Karpas-422 (cell line): ENCODE measurements at regions not wholly inside any gene's neighbourhood (a gene's known extent, or its start where the extent isn't known, plus 50 kb on each side); places are given as distances from the start of the nearest gene placed in this dataset.

Experiments
- DNase-seq: peaks from one replicate; pipeline ENCODE4 v3.0.0-alpha.2; 2015
- H2AFZ ChIP-seq: fragments of 200-600 bp; sonication (generic); 2 replicates; pipeline ENCODE4 v1.6.1; 2014; ENCODE audit warnings: antibody characterized with exemption, low read length, mixed read lengths
- H3K27ac ChIP-seq: fragments of 200-600 bp; sonication (generic); 2 replicates; pipeline ENCODE4 v1.5.1; 2014; ENCODE audit warnings: mild to moderate bottlenecking, low read length, moderate library complexity
- H3K27me3 ChIP-seq: fragments of 200-600 bp; sonication (generic); 2 replicates; pipeline ENCODE4 v1.6.1; 2014; ENCODE audit warnings: low read length, mixed read lengths
- H3K36me3 ChIP-seq: fragments of 200-600 bp; sonication (generic); 2 replicates; pipeline ENCODE4 v1.6.1; 2014; ENCODE audit warnings: low read length, mixed read lengths; ENCODE audit not compliant: insufficient read depth
- H3K4me1 ChIP-seq: fragments of 200-600 bp; sonication (generic); 2 replicates; pipeline ENCODE4 v1.6.1; 2014; ENCODE audit warnings: mild to moderate bottlenecking, low read length, mixed read lengths
- H3K4me2 ChIP-seq: fragments of 200-600 bp; sonication (generic); 2 replicates; pipeline ENCODE4 v1.6.1; 2014; ENCODE audit warnings: low read length, low read depth, mild to moderate bottlenecking; ENCODE audit not compliant: poor library complexity, severe bottlenecking
- H3K4me3 ChIP-seq: fragments of 200-600 bp; sonication (generic); 2 replicates; pipeline ENCODE4 v1.5.1; 2014; ENCODE audit warnings: mild to moderate bottlenecking, antibody characterized with exemption, low read length, mixed read lengths
- H3K79me2 ChIP-seq: fragments of 200-600 bp; sonication (generic); 2 replicates; pipeline ENCODE4 v1.6.1; 2014; ENCODE audit warnings: mild to moderate bottlenecking, low read length, mixed read lengths
- H3K9ac ChIP-seq: fragments of 200-600 bp; sonication (generic); 2 replicates; pipeline ENCODE4 v1.6.0; 2014; ENCODE audit warnings: low read length
- H3K9me2 ChIP-seq: fragments of 200-600 bp; sonication (generic), shearing (Covaris generic); replicated peaks from 2 replicates; pipeline ENCODE4 v1.6.0; 2014; ENCODE audit warnings: mild to moderate bottlenecking, low read length, moderate library complexity; ENCODE audit not compliant: insufficient read depth
- H3K9me3 ChIP-seq: fragments of 300-700, 200-600 bp; sonication (generic); 2 replicates; pipeline ENCODE4 v1.6.1; 2014; ENCODE audit warnings: low read length, mixed read lengths
- H4K20me1 ChIP-seq: fragments of 200-600 bp; sonication (generic); 2 replicates; pipeline ENCODE4 v1.6.1; 2014; ENCODE audit warnings: mild to moderate bottlenecking, antibody characterized with exemption, low read length, low read depth; ENCODE audit not compliant: insufficient read depth

- H3K9me2 ChIP-seq: no peaks in the 10 kb centered on the region
- no peak overlapping the region for H3K27ac ChIP-seq
- no peak for DNase-seq
Measured at GRCh38 chr10:62993121-62993520, 140.0 kb upstream of the NRBF2 start.

GRCh38 chr10:62992145-62992721, 140.9 kb upstream of the NRBF2 start:
- Histone ChIP-seq H3K4me1 (no peaks in the 10 kb centered on the region), H3K36me3 (no peaks in the 10 kb centered on the region), H3K9me3 (no peaks in the 10 kb centered on the region), H2AFZ (no peak overlapping the region), H3K4me2 (no peak overlapping the region), H3K9ac (no peak overlapping the region), H3K79me2 (no peaks in the 10 kb centered on the region), H3K4me3 (no peak overlapping the region), H4K20me1 (no peaks in the 10 kb centered on the region), H3K27ac (no peak overlapping the region), H3K27me3 (no peaks in the 10 kb centered on the region), H3K9me2 (no peaks in the 10 kb centered on the region)
- DNase-seq: no peak

More at GRCh38 chr10:62993121-62993520, 140.0 kb upstream of the NRBF2 start:
- Histone ChIP-seq H4K20me1 (no peaks in the 10 kb centered on the region), H2AFZ (no peak overlapping the region), H3K79me2 (no peaks in the 10 kb centered on the region), H3K4me1 (no peaks in the 10 kb centered on the region), H3K36me3 (no peaks in the 10 kb centered on the region), H3K9ac (no peak overlapping the region), H3K9me3 (no peaks in the 10 kb centered on the region), H3K4me3 (no peak overlapping the region), H3K27me3 (no peaks in the 10 kb centered on the region), H3K4me2 (no peak overlapping the region)

- Histone ChIP-seq H3K4me3 (no peak overlapping the region), H4K20me1 (no peaks in the 10 kb centered on the region), H3K4me1 (no peaks in the 10 kb centered on the region), H3K27ac (no peak overlapping the region), H3K36me3 (no peaks in the 10 kb centered on the region), H3K9me2 (no peaks in the 10 kb centered on the region), H3K79me2 (no peaks in the 10 kb centered on the region), H3K4me2 (no peak overlapping the region), H3K9ac (no peak overlapping the region), H3K9me3 (no peaks in the 10 kb centered on the region), H2AFZ (no peak overlapping the region), H3K27me3 (no peaks in the 10 kb centered on the region)
- DNase-seq: no peak
Measured at GRCh38 chr10:62990126-62990525, 143.0 kb upstream of the NRBF2 start.

- H3K9ac ChIP-seq: no peak overlapping the region
- no peaks in the 10 kb centered on the region for H4K20me1 ChIP-seq
- no peaks in the 10 kb centered on the region for H3K27me3 ChIP-seq
- no peaks in the 10 kb centered on the region for H3K9me2 ChIP-seq
- H3K27ac ChIP-seq: no peak overlapping the region
- H3K4me1 ChIP-seq: no peaks in the 10 kb centered on the region
- no peaks in the 10 kb centered on the region for H3K36me3 ChIP-seq
- no peaks in the 10 kb centered on the region for H3K9me3 ChIP-seq
- no peak overlapping the region for H3K4me2 ChIP-seq
- H3K4me3 ChIP-seq: no peak overlapping the region
- H2AFZ ChIP-seq: no peak overlapping the region
- no peaks in the 10 kb centered on the region for H3K79me2 ChIP-seq
- no peak for DNase-seq
Measured at GRCh38 chr10:62985807-62986600, 147.1 kb upstream of the NRBF2 start.

- Histone ChIP-seq H3K36me3 (no peaks in the 10 kb centered on the region), H2AFZ (no peak overlapping the region), H3K4me2 (no peak overlapping the region), H3K79me2 (no peaks in the 10 kb centered on the region), H3K4me3 (no peak overlapping the region), H3K9me3 (no peaks in the 10 kb centered on the region), H3K9ac (no peak overlapping the region), H3K27me3 (no peaks in the 10 kb centered on the region), H3K9me2 (no peaks in the 10 kb centered on the region), H3K27ac (no peak overlapping the region), H4K20me1 (no peaks in the 10 kb centered on the region), H3K4me1 (no peaks in the 10 kb centered on the region)
- no peak for DNase-seq
Measured at GRCh38 chr10:62981096-62981495, 152.0 kb upstream of the NRBF2 start.

GRCh38 chr10:62980687-62981086, 152.4 kb upstream of the NRBF2 start:
- H3K79me2 ChIP-seq: no peaks in the 10 kb centered on the region
- no peak overlapping the region for H3K4me3 ChIP-seq
- no peak overlapping the region for H2AFZ ChIP-seq
- no peak overlapping the region for H3K9ac ChIP-seq
- no peaks in the 10 kb centered on the region for H3K27me3 ChIP-seq
- H3K36me3 ChIP-seq: no peaks in the 10 kb centered on the region
- H3K9me3 ChIP-seq: no peaks in the 10 kb centered on the region
- H3K4me1 ChIP-seq: no peaks in the 10 kb centered on the region
- H4K20me1 ChIP-seq: no peaks in the 10 kb centered on the region
- H3K4me2 ChIP-seq: no peak overlapping the region
- DNase-seq: no peak
- H3K27ac ChIP-seq: no peak overlapping the region
- no peaks in the 10 kb centered on the region for H3K9me2 ChIP-seq

GRCh38 chr10:62979921-62980320, 153.2 kb upstream of the NRBF2 start:
- Histone ChIP-seq H3K4me2 (no peak overlapping the region), H3K27me3 (no peaks in the 10 kb centered on the region), H3K4me3 (no peak overlapping the region), H3K9me3 (no peaks in the 10 kb centered on the region), H3K9me2 (no peaks in the 10 kb centered on the region), H4K20me1 (no peaks in the 10 kb centered on the region), H2AFZ (no peak overlapping the region), H3K79me2 (no peaks in the 10 kb centered on the region), H3K36me3 (no peaks in the 10 kb centered on the region), H3K27ac (no peak overlapping the region), H3K9ac (no peak overlapping the region), H3K4me1 (no peaks in the 10 kb centered on the region)
- no peak for DNase-seq

- Histone ChIP-seq H3K27ac (no peak overlapping the region), H3K36me3 (no peaks in the 10 kb centered on the region), H4K20me1 (no peaks in the 10 kb centered on the region), H3K79me2 (no peaks in the 10 kb centered on the region), H3K9me3 (no peaks in the 10 kb centered on the region), H3K4me2 (no peak overlapping the region), H3K4me1 (no peaks in the 10 kb centered on the region), H3K9me2 (no peaks in the 10 kb centered on the region), H2AFZ (no peak overlapping the region), H3K27me3 (no peaks in the 10 kb centered on the region), H3K4me3 (no peak overlapping the region), H3K9ac (no peak overlapping the region)
- no peak for DNase-seq
Measured at GRCh38 chr10:62978482-62978881, 154.6 kb upstream of the NRBF2 start.
